NOMO-1 treated with DMSO at 0.1 percent for 48 hours (cell line): ENCODE measurements at regions not wholly inside any gene's neighbourhood (a gene's known extent, or its start where the extent isn't known, plus 50 kb on each side); places are given as distances from the start of the nearest gene placed in this dataset.

Source experiments
- DNase-seq: peaks from one replicate; lab custom pipeline; 2025; ENCODE audit not compliant: unreplicated experiment; lab: John Stamatoyannopoulos, UW

DNA sequence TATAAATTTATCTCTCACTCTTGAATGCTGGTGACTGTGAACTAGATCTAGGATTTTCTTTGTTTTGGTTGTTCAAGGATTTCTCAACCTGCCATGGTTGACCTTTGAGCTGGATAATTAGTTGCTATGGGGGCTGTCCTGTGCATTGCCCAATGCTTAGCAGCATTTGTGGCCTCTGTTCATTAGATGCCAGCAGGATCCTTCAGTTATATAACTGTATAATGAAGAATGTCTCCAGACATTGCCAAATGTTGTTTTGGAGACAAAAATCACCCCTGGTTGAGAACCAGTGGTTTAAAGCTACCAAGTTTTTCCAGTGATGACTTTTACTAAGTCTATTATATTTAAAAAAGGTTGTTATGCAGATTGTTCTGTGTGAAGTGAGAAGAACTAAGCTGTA is 147.9 kb upstream of the STXBP6 start:
- no peak for DNase-seq

GRCh38 chr14:25180221-25180620 is 130.3 kb upstream of the STXBP6 start:
- DNase-seq, result no peak

DNA sequence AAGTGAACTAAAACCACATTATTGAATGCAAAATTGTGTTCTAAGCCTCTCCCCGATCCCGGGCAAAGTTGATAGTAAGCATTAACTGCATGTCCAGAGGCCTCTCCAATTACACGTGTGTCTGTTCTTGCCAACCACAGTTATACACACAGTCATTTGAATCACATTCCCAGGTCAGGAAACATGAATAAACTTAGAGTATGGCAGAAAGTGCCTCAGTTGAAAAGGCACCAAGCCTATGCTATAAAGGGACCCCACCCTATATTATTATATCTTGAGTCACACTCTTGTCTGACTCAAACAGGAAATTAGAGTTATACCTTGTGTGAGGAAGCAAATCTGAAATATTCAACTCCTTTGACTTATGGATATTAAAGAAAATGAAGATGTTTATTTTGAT is 128.3 kb upstream of the STXBP6 start:
- DNase-seq, result no peak

DNA sequence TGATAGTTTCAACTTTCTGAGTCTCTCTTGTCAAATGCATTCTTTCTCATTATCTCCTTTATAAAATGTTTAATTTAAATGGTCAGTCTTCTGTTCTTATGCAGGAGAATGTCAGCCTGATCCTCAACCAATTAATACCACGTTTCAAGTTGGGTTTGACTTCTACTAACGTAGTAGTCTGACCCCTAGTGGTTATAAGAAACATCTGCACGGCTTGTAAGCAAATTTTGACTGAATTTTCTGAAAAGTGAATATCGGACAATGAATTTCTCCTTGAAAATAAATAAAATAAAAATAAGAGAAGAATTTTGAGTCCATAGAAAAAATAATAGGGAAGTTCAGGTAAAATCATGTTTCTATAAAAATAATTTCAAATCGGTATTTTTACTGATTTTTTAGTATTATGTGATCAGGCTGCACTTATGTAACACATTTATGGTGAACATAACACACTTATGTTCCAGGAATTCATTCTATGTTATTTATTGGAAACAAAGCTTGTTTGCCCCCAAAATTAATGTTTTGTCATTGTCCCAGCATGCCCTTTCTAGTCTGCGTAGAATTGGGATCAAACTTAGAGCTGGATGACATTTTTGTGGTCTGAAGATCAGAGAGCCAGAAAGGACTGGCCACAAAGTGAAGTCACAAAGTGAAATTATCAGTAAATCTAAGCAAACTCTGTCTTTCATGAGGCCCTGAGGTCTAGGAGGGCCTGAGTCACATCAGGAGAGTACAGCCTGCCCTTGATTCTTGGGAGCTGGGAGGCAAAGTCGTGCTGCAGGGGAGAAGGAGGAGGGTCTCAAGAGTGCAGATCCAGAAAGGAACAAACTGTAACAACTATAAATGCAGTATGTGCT is 101.2 kb upstream of the STXBP6 start:
- peak; percentile 56 for DNase-seq

GRCh38 chr14:25150401-25150800 is 100.5 kb upstream of the STXBP6 start:
- no peak for DNase-seq

GRCh38 chr14:25140411-25140810 is 90.5 kb upstream of the STXBP6 start:
- DNase-seq, result no peak

- DNase-seq, result no peak
Measured at GRCh38 chr14:25136811-25137210, 86.9 kb upstream of the STXBP6 start.

- no peak for DNase-seq
Measured at GRCh38 chr14:25134184-25134583, 84.2 kb upstream of the STXBP6 start.

DNA sequence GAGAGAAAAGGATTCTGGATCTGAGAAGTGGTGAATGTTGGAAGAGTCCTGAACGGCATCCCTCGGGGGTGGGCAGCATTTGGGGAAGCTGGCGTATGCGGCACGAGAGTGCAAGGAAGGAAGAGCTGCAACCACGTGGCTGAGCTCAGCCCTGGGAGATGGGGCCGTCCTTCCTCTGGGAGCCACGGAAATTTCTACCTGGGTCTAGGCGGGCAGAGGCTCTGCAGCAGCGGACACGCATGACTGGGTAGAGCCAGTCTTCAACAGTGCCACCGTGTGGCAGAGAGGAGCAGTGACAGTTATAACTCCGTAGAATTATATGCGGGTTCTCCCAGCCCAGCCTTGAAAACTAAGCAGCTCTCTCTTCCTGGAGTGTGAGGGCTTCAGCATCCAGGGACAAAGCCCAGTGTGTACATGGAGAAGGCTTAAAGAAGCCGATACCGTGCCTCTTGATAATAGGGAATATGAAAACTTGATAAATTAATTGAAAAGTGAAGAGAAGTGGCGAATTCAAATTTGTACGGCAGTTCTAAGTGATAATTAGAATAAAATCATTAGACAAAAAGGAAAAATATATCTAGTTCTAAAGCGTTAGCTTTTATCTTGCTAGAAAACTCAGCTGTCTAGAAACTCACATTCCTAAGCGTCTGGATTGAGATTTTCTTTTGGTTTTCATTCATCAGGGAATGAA is 82.9 kb upstream of the STXBP6 start:
- peak; percentile 39 for DNase-seq

DNA sequence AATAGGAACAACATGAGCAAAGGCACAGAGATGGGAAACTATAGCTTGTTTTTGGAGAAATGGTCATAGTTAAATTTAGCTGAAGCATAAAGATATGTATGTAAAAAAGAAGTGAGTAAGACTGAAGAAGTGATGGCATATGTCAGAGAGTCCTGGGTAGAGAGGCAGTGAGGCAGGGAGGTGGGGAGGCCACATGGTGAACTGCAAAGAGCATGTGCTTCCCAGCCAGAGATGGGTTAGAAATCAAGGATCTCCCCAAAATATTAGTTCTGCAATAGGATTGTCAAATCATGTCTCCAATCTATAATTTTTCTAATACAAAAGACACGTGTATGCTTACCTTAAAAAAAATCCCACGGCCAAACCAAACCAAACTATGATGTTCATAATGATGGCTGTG is 82.1 kb upstream of the STXBP6 start:
- no peak for DNase-seq

DNA sequence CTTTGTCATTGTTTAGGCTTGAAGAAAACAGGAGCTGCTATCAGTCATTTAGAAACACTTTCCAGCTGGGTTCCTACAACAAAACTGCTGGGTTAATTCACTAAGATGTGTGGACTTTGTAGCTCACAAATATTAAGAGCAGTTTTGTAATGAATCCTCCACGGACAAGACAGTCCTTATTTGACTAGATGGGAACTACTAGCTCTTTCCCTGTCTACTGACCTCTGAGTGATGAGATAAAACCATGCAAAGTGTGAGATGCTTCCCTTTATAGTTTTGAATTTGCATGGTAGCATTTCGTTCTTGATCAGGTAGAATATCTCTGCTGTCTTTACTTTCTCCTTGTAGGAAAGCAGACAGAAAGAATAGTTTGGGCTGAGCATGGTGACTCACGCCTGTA is 72.9 kb upstream of the STXBP6 start:
- no peak for DNase-seq

DNA sequence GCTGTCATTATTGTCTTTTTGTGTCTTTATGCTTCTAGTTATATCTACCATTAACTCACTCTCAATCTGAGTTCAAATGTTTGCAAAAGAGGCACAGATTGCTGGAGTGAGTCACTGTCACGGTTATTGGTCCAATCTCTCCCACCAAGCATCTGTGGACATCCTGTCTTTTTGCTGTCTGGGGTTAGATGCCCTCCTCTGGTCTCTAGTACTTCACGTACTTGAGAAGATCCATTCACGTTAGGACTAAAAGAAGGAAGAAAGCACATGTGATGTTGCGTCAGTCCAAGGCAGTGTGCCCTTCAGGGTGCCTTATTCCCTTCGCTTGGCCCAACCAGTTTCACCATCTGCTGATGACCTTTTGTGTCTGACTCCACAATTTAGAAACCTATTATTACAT is 72.3 kb upstream of the STXBP6 start:
- DNase-seq, result no peak

GRCh38 chr14:25121337-25122129 is 71.6 kb upstream of the STXBP6 start:
- DNase-seq, result no peak

DNA sequence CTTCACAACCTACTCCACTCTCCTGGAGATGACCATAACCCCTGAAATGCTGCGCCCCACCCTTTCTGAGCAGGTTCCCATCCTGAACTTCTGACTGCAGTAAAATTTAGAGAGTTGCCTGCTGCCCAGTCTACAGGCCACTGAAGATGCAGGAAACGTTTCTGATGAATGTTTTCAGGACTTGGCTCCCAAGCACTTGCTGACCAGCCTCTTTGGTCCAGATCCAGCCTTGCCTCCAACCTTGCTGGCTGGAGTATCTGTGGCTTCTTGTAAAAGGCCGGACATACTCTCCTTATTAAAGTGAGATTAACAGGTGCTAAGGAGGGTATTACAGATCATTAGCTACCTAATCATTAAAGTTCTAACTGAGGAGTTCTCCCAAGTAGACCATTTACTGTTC is 70.3 kb upstream of the STXBP6 start:
- DNase-seq, result no peak

DNA sequence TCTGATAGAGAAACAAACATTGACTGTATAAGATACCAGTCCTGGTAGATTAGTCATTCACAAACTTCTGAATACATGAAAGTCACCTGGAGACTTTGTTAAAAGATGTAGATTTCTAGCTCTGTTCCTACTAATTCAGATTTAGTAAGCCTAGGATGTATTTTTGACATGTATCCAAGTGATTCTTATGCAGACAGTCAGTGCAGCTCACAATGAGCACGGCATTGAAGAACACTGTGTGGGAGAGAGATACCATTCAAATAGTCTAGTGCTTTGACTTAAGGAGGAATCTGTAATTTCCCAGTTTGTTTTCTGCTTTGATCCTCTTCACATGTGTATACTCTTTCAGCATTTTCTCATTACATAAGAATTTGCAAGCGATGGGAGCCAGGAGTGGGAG is 68.7 kb upstream of the STXBP6 start:
- DNase-seq, result no peak

- no peak for DNase-seq
Measured at GRCh38 chr14:25117342-25117741, 67.4 kb upstream of the STXBP6 start.

DNA sequence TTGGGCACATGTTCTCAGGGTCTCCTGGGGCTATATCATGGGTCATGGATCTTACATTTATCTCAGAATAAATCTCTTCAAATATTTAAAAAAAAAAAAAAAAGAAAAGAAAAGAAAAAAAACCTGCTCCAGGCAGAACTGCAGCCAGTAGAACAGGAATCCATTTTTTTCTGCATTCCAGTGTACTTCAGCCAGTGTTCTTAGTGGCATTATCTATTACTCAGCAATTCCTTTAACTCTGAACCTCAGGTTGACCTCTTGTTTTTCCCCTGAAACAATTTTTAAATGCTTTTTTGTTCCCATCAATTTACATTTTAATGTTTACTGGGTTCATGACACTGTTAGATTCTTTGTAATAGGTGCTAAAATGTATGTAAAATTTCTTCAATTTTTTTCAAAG is 66.7 kb upstream of the STXBP6 start:
- no peak for DNase-seq

GRCh38 chr14:25113394-25113793 is 63.4 kb upstream of the STXBP6 start:
- no peak for DNase-seq

DNA sequence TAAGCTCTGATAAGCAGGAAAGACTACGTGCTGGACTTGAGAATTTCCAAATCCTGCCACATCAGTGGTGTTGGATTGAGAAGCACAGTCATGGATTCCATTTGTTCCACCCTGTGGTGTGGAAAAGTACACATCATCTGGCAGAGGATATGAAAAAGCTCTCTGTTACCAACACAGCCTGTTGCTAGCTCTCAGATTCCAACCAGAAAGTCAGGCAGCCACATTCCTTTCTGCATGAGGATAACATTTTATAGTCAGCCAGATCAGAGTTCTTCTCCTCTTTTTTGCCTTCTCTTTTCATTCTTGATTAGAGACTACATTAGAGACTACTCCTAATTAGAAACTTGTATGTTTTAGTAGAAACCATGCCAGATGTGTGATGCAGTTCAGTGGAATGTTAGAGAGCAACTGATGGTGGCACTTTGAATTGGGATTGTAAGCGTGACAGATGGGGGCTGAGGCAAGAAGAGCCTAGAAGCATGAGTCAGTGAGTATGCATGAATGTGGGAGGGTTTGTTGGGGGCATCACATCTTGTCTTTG is 61.2 kb upstream of the STXBP6 start:
- DNase-seq, result no peak

DNA sequence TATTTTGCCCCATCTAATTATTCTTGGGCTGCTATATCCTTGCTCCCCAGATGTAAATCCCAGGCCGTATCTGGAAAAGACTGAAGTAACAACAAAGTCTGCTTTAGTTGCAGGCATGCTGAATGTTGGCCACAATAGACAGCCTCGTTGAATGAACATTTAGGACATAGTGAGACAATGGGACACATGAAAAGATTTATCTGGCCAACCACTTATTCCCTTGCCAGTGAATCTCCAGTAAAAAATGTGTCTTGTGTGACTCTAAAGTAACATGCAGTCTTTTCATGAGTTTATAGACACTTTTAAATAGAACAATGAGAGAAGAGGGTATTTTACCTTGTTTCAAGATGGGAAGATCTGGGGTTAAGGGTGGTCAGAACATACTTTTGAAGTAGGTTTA is 60.2 kb upstream of the STXBP6 start:
- no peak for DNase-seq

DNA sequence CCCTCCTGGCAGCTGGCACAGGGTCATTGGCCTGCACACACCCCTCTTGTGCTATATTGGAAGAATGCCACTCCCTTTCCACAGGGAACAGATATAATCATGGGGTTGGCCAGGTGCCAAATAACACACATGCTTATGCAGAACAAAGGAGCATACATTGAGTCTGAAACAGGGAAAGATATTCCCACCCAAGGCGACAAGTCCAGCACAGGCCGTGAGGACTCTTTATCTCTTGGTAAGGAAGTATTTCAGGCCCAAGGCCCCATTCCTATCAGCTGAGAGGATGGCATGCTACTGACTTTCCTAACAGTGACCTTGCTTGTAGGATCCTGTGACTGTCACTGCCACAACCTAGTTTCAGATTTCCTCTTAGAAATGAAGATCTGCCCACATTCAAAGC is 59.0 kb upstream of the STXBP6 start:
- DNase-seq, result no peak

DNA sequence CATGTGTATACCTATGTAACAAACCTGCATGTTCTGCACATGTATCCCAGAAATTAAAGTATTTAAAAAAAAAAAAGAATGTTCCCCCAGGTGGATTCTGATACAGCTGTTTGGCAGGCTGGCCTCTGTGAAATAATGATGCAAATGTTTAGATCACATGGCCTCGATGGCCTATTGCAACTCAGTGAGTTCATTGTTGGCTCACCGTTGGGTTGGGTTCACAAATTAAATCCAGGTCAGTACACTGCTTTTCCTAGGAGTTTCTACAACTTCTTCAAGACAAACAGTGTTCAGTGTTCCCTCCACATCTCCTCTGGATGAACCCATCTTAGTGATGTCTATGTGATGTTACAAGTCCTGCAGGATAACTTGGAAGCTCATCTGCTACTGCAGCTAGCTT is 58.3 kb upstream of the STXBP6 start:
- no peak for DNase-seq
